ENCODE measurements at regions not wholly inside any gene's neighbourhood (a gene's known extent, or its start where the extent isn't known, plus 50 kb on each side); places are given as distances from the start of the nearest gene placed in this dataset.

GRCh38 chr15:62899090-62899493 is 143.5 kb upstream of the TPM1 start:
- H3K4me1 ChIP-seq (ENCODE audit: control insufficient read depth, extremely low read depth, insufficient read depth, low read length): peaks cover 25% of the 10 kb centered on the region
- H4K20me1 ChIP-seq (ENCODE audit: control insufficient read depth, extremely low read depth, insufficient read depth, low read length): no peaks in the 10 kb centered on the region
- no peak overlapping the region for H3K27ac ChIP-seq (ENCODE audit: insufficient read depth, low read length)
- H3K4me2 ChIP-seq (ENCODE audit: extremely low read depth, insufficient read depth, low read length): no peak overlapping the region
- TF ChIP-seq CTCF (conservative IDR thresholded peaks at IDR 0.05 in 1 of 2, IDR thresholded peaks at IDR 0.05 in 1 of 2; ENCODE audit: low read depth in 1 of 2, low read length in 2 of 2): no peak
- TF ChIP-seq EZH2 (IDR thresholded peaks at IDR 0.05; ENCODE audit: low read length, missing control alignments): no peak
- no peak for DNase-seq (ENCODE audit: low read depth in 2 of 2)
- H3K9ac ChIP-seq (ENCODE audit: insufficient read depth, low read length): no peak overlapping the region
- no peak overlapping the region for H3K4me3 ChIP-seq (replicated peaks in 1 of 4; ENCODE audit: control extremely low read depth in 1 of 4, insufficient read depth in 1 of 4, low read depth in 3 of 4, low read length in 4 of 4)
- no peaks in the 10 kb centered on the region for H3K9me3 ChIP-seq (ENCODE audit: control insufficient read depth, insufficient read depth, low read depth, low read length)
- H2AFZ ChIP-seq (ENCODE audit: low read length): no peak overlapping the region
- no peaks in the 10 kb centered on the region for H3K27me3 ChIP-seq (ENCODE audit: control insufficient read depth, insufficient read depth, low read length)
- H3K79me2 ChIP-seq (ENCODE audit: control insufficient read depth, insufficient read depth, low read length): no peaks in the 10 kb centered on the region
- H3K36me3 ChIP-seq (ENCODE audit: control insufficient read depth, insufficient read depth, low read length): no peaks in the 10 kb centered on the region

- no peaks in the 10 kb centered on the region for H3K27me3 ChIP-seq (ENCODE audit: control insufficient read depth, insufficient read depth, low read length)
- no peaks in the 10 kb centered on the region for H4K20me1 ChIP-seq (ENCODE audit: control insufficient read depth, extremely low read depth, insufficient read depth, low read length)
- no peaks in the 10 kb centered on the region for H3K79me2 ChIP-seq (ENCODE audit: control insufficient read depth, insufficient read depth, low read length)
- no peak overlapping the region for H3K27ac ChIP-seq (ENCODE audit: insufficient read depth, low read length)
- no peak overlapping the region for H3K4me2 ChIP-seq (ENCODE audit: extremely low read depth, insufficient read depth, low read length)
- no peaks in the 10 kb centered on the region for H3K9me3 ChIP-seq (ENCODE audit: control insufficient read depth, insufficient read depth, low read depth, low read length)
- no peak overlapping the region for H3K9ac ChIP-seq (ENCODE audit: insufficient read depth, low read length)
- TF ChIP-seq EZH2 (IDR thresholded peaks at IDR 0.05; ENCODE audit: low read length, missing control alignments): no peak
- TF ChIP-seq CTCF (conservative IDR thresholded peaks at IDR 0.05 in 1 of 2, IDR thresholded peaks at IDR 0.05 in 1 of 2; ENCODE audit: low read depth in 1 of 2, low read length in 2 of 2): no peak
- H3K4me1 ChIP-seq (ENCODE audit: control insufficient read depth, extremely low read depth, insufficient read depth, low read length): peaks cover 20% of the 10 kb centered on the region
- no peaks in the 10 kb centered on the region for H3K36me3 ChIP-seq (ENCODE audit: control insufficient read depth, insufficient read depth, low read length)
- no peak overlapping the region for H2AFZ ChIP-seq (ENCODE audit: low read length)
- no peak for DNase-seq (ENCODE audit: low read depth in 2 of 2)
- no peak overlapping the region for H3K4me3 ChIP-seq (replicated peaks in 1 of 4; ENCODE audit: control extremely low read depth in 1 of 4, insufficient read depth in 1 of 4, low read depth in 3 of 4, low read length in 4 of 4)
Measured at GRCh38 chr15:62900071-62900802, 142.3 kb upstream of the TPM1 start.

GRCh38 chr15:62901087-62901486 is 141.5 kb upstream of the TPM1 start:
- no peak overlapping the region for H2AFZ ChIP-seq (ENCODE audit: low read length)
- H3K36me3 ChIP-seq (ENCODE audit: control insufficient read depth, insufficient read depth, low read length): no peaks in the 10 kb centered on the region
- no peak overlapping the region for H3K4me3 ChIP-seq (replicated peaks in 1 of 4; ENCODE audit: control extremely low read depth in 1 of 4, insufficient read depth in 1 of 4, low read depth in 3 of 4, low read length in 4 of 4)
- H3K4me2 ChIP-seq (ENCODE audit: extremely low read depth, insufficient read depth, low read length): no peak overlapping the region
- no peak overlapping the region for H3K27ac ChIP-seq (ENCODE audit: insufficient read depth, low read length)
- H3K27me3 ChIP-seq (ENCODE audit: control insufficient read depth, insufficient read depth, low read length): no peaks in the 10 kb centered on the region
- no peaks in the 10 kb centered on the region for H4K20me1 ChIP-seq (ENCODE audit: control insufficient read depth, extremely low read depth, insufficient read depth, low read length)
- H3K9me3 ChIP-seq (ENCODE audit: control insufficient read depth, insufficient read depth, low read depth, low read length): no peaks in the 10 kb centered on the region
- TF ChIP-seq EZH2 (IDR thresholded peaks at IDR 0.05; ENCODE audit: low read length, missing control alignments) (no peak), CTCF (conservative IDR thresholded peaks at IDR 0.05 in 1 of 2, IDR thresholded peaks at IDR 0.05 in 1 of 2; ENCODE audit: low read depth in 1 of 2, low read length in 2 of 2) (no peak)
- no peaks in the 10 kb centered on the region for H3K79me2 ChIP-seq (ENCODE audit: control insufficient read depth, insufficient read depth, low read length)
- no peak overlapping the region for H3K9ac ChIP-seq (ENCODE audit: insufficient read depth, low read length)
- peaks cover 14% of the 10 kb centered on the region for H3K4me1 ChIP-seq (ENCODE audit: control insufficient read depth, extremely low read depth, insufficient read depth, low read length)
- no peak for DNase-seq (ENCODE audit: low read depth in 2 of 2)

Data from fibroblast of lung (primary cell).